Esophagus muscularis mucosa (tissue), 4 donors: ENCODE measurements at regions not wholly inside any gene's neighbourhood (a gene's known extent, or its start where the extent isn't known, plus 50 kb on each side); places are given as distances from the start of the nearest gene placed in this dataset.

ENCODE experiments used
- DNase-seq: peaks from one replicate; pipeline ENCODE4 v3.0.0-alpha.2; 2017; ENCODE audit errors: extremely low spot score
- H3K27ac ChIP-seq, 4 donors: fragments of 200-600 bp; sonication (generic); replicated peaks in 1 of 4; 1 replicate in 3 of 4; 2 replicates in 1 of 4; pipeline ENCODE4 v1.5.1; 2016 to 2019; ENCODE audit warnings: mild to moderate bottlenecking in 1 of 4
- H3K27me3 ChIP-seq, 4 donors: fragments of 200-600 bp; sonication (generic); one replicate each; pipeline versions ENCODE4 v1.5.1 to v1.6.0; 2016 to 2019
- H3K36me3 ChIP-seq, 4 donors: fragments of 200-600 bp; sonication (generic); one replicate each; pipeline ENCODE4 v1.5.1; 2016 to 2019
- H3K4me1 ChIP-seq, 4 donors: fragments of 200-600 bp; sonication (generic); one replicate each; pipeline ENCODE4 v1.5.1; 2016 to 2019
- H3K4me3 ChIP-seq, 4 donors: fragments of 200-600 bp; sonication (generic); 1 replicate in 2 of 4; 2 replicates in 2 of 4; pipeline ENCODE4 v1.5.1; 2016 to 2019; ENCODE audit warnings: mild to moderate bottlenecking in 4 of 4, moderate library complexity in 1 of 4
- H3K9me3 ChIP-seq, 4 donors: fragments of 200-600 bp; sonication (generic); 1 replicate in 3 of 4; 2 replicates in 1 of 4; pipeline ENCODE4 v1.5.1; 2016 to 2019
- EP300 ChIP-seq: sonication (generic); formaldehyde crosslinking; IDR thresholded peaks from one replicate; pipeline ENCODE4 v1.6.1; 2017; ENCODE audit warnings: antibody characterized with exemption
- POLR2A ChIP-seq: fragments of 450-650 bp; IDR thresholded peaks from one replicate; pipeline ENCODE4 v1.6.1; 2017; ENCODE audit warnings: antibody characterized with exemption, moderate library complexity, mild to moderate bottlenecking, low read depth
- POLR2AphosphoS5 ChIP-seq, 2 donors: sonication (generic); formaldehyde crosslinking; IDR thresholded peaks; one replicate each; pipeline ENCODE4 v1.6.1; 2017; ENCODE audit warnings: antibody characterized with exemption in 2 of 2
- WGBS: methylation state at CpG from one replicate; pipeline ENCODE4 v1.1.5; 2018; 5-methylcytosine and 5-hydroxymethylcytosine counted together
- intact Hi-C: fragments of 100-400 bp; cut with DNase I; formaldehyde crosslinking; loops from one replicate; pipeline ENCODE4 v1.15.1; 2023
- TF ChIP-seq, protein P1 (sequence below), 3 experiments: fragments of 200-600 bp in 2 of 3; fragments of 450-650 bp in 1 of 3; sonication (generic) in 2 of 3; IDR thresholded peaks; one replicate each; pipeline ENCODE4 v1.5.1; 2017 to 2019; ENCODE audit warnings: antibody characterized with exemption in 3 of 3, mild to moderate bottlenecking in 2 of 3, moderate library complexity in 1 of 3

DNA sequence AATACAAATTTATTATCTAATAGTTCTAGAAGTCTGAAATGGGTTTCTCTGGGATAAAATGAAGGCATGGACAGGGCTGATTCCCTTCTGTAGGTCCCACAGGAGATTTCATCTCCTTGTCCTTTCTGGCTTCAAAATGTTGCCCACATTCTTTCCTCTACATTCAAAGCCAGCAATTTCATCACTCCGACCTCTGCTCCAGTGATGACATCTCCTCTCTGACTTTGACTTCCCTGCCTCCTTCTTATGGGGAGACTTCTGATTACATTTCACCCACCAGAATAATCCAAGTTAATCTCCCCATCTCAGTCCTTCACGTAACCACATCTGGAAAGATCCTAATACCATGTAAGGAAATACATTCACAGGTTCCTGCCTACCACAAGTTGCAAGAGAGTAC lies 358.0 kb upstream of the C1orf87 start:
- Histone ChIP-seq H3K27me3 (no peaks in the 10 kb centered on the region), H3K4me3 (no peak overlapping the region), H3K4me1 (peaks cover 0 to 10% (median 5%) of the 10 kb centered on the region in 4 donors), H3K36me3 (no peaks in the 10 kb centered on the region), H3K9me3 (no peaks in the 10 kb centered on the region), H3K27ac (no peak overlapping the region)
- TF ChIP-seq, protein P1, sequence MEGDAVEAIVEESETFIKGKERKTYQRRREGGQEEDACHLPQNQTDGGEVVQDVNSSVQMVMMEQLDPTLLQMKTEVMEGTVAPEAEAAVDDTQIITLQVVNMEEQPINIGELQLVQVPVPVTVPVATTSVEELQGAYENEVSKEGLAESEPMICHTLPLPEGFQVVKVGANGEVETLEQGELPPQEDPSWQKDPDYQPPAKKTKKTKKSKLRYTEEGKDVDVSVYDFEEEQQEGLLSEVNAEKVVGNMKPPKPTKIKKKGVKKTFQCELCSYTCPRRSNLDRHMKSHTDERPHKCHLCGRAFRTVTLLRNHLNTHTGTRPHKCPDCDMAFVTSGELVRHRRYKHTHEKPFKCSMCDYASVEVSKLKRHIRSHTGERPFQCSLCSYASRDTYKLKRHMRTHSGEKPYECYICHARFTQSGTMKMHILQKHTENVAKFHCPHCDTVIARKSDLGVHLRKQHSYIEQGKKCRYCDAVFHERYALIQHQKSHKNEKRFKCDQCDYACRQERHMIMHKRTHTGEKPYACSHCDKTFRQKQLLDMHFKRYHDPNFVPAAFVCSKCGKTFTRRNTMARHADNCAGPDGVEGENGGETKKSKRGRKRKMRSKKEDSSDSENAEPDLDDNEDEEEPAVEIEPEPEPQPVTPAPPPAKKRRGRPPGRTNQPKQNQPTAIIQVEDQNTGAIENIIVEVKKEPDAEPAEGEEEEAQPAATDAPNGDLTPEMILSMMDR (IDR thresholded peaks at IDR 0.05), result no peak
- TF ChIP-seq POLR2AphosphoS5 (IDR thresholded peaks at IDR 0.05) (no peak), POLR2A (no peak), EP300 (no peak)
- WGBS, result 83% methylated on average over 2 of the region's 2 CpGs
- DNase-seq, result no peak
- intact Hi-C loops, result no loop called here

DNA sequence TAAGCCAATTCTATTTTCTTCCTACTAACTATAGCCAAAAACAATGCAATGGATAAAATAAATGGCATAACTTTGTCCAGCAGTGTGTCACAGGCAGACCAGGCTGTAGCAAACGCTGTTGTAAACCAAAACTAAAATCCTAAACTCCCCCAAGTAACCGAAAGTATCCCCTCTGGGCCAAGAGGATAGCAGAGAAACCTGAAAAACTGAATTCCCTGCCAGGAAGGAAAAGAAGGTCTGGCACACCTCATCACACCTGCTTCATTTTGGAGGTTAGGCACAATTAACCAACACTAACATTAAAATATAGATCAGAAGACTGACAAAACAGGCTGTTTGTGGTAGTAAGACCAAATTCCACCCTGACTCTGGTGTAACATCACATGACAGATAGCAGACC lies 356.8 kb upstream of the C1orf87 start:
- WGBS, result 81% methylated on average over 2 of the region's 2 CpGs
- Histone ChIP-seq H3K4me3 (no peak overlapping the region), H3K9me3 (no peaks in the 10 kb centered on the region), H3K36me3 (no peaks in the 10 kb centered on the region), H3K27ac (no peak overlapping the region), H3K27me3 (no peaks in the 10 kb centered on the region), H3K4me1 (peaks cover 0 to 10% (median 5%) of the 10 kb centered on the region in 4 donors)
- TF ChIP-seq POLR2AphosphoS5 (IDR thresholded peaks at IDR 0.05) (no peak), EP300 (no peak), POLR2A (no peak)
- TF ChIP-seq, protein P1 (IDR thresholded peaks at IDR 0.05), result no peak
- DNase-seq, result no peak
- intact Hi-C loops, result no loop called here

DNA sequence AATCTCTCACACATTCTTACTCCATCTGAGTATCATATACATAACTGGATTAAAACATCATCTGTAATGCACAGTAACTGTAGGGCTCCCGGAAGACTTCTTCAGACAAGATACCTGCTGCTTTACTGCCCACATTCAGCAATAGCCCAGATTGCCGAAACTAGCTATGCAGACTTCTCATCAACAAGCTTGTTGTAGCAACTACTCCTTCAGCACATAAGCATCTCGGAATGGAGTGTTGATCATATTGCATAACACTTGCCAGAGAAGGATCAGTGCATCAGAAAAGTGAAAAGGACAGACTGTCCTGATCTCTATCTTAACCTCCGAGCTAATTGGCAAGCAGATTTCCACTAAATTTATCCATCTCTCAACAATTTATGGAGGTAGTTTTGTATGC lies 354.6 kb upstream of the C1orf87 start:
- Histone ChIP-seq H3K27ac (peak overlapping the region in 1 of 4 donors; percentile 15), H3K27me3 (no peaks in the 10 kb centered on the region), H3K9me3 (no peaks in the 10 kb centered on the region), H3K4me1 (peaks cover 0 to 10% (median 5%) of the 10 kb centered on the region in 4 donors), H3K36me3 (no peaks in the 10 kb centered on the region), H3K4me3 (no peak overlapping the region)
- TF ChIP-seq POLR2AphosphoS5 (IDR thresholded peaks at IDR 0.05), result peak; percentile 34 to 39
- no peak for TF ChIP-seq POLR2A
- TF ChIP-seq, protein P1 (IDR thresholded peaks at IDR 0.05), result no peak
- TF ChIP-seq EP300, result peak; percentile 66
- no peak for DNase-seq
- intact Hi-C loops, result no loop called here
- 54% methylated on average over 4 of the region's 4 CpGs for WGBS

DNA sequence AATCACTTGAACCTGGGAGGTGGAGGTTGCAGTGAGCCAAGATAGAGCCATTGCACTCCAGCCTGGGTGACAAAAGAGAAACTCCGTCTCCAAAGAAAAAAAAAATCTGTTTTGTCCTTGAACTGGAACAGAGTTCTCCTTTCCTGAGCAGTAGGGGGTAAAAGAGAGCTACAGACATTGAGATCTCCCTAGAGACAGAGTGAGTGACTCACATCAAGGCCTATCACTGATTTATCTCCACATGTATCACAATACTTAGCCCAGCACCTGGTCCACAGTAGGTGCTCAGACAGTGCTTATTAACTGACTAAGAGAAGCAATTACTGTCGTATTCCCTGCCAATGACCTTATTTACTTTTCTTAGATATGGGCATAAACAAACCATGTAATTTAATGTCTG lies 354.1 kb upstream of the C1orf87 start:
- DNase-seq, result no peak
- H3K36me3 ChIP-seq, result no peaks in the 10 kb centered on the region
- H3K27ac ChIP-seq, result peak overlapping the region in 1 of 4 donors; percentile 15
- no peaks in the 10 kb centered on the region for H3K27me3 ChIP-seq
- no peaks in the 10 kb centered on the region for H3K9me3 ChIP-seq
- 70% methylated on average over 2 of the region's 2 CpGs for WGBS
- no peak overlapping the region for H3K4me3 ChIP-seq
- TF ChIP-seq POLR2A, result no peak
- no peak for TF ChIP-seq EP300
- no peak for TF ChIP-seq POLR2AphosphoS5 (IDR thresholded peaks at IDR 0.05)
- TF ChIP-seq, protein P1 (IDR thresholded peaks at IDR 0.05), result no peak
- H3K4me1 ChIP-seq, result peaks cover 0 to 10% (median 5%) of the 10 kb centered on the region in 4 donors
- intact Hi-C loops, result no loop called here

DNA sequence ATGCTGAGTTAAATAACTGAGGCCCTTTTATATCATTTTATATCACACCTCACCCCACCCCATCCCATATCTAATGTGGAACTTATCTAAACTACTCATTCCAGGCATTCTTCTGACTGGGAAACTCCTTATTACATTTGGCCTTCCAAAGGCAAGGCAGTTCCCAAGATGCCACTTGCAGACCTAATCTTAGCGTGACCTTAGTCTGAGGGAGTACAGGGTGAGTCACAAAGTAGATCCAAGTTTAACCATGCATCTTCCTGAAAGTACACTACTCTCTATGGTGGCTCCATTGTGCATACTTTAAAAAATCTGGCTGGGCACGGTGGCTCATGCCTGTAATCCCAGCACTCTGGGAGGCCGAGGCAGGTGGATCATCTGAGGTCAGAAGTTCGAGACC lies 353.6 kb upstream of the C1orf87 start:
- TF ChIP-seq POLR2A, result no peak
- TF ChIP-seq, protein P1 (IDR thresholded peaks at IDR 0.05), result no peak
- no peak for TF ChIP-seq EP300
- no peak for TF ChIP-seq POLR2AphosphoS5 (IDR thresholded peaks at IDR 0.05)
- no peaks in the 10 kb centered on the region for H3K27me3 ChIP-seq
- WGBS, result 90% methylated on average over 4 of the region's 4 CpGs
- peaks cover 0 to 10% (median 5%) of the 10 kb centered on the region in 4 donors for H3K4me1 ChIP-seq
- no peaks in the 10 kb centered on the region for H3K36me3 ChIP-seq
- DNase-seq, result no peak
- intact Hi-C loops, result no loop called here
- H3K4me3 ChIP-seq, result no peak overlapping the region
- H3K9me3 ChIP-seq, result no peaks in the 10 kb centered on the region
- no peak overlapping the region for H3K27ac ChIP-seq
